ENCODE measurements at regions not wholly inside any gene's neighbourhood (a gene's known extent, or its start where the extent isn't known, plus 50 kb on each side); places are given as distances from the start of the nearest gene placed in this dataset.

GRCh38 chr13:105159841-105160240, 1375.6 kb downstream of the EFNB2 start:
- H3K4me3 ChIP-seq: no peak overlapping the region
- no peaks in the 10 kb centered on the region for H3K4me1 ChIP-seq
- H3K9me3 ChIP-seq: no peaks in the 10 kb centered on the region
- DNase-seq: no peak
- 80 to 87% methylated on average over 1 of the region's 1 CpG for WGBS, 2 donors
- no peak overlapping the region for H3K27ac ChIP-seq
- TF ChIP-seq POLR2A (IDR thresholded peaks at IDR 0.05) (no peak), CTCF (IDR thresholded peaks at IDR 0.05) (no peak)
- no peaks in the 10 kb centered on the region for H3K36me3 ChIP-seq (ENCODE audit: low read depth, missing control alignments)
- intact Hi-C loops (cut with DNase I; ENCODE audit: low total_unique reads): no loop called here
- H3K27me3 ChIP-seq: no peaks in the 10 kb centered on the region

DNA sequence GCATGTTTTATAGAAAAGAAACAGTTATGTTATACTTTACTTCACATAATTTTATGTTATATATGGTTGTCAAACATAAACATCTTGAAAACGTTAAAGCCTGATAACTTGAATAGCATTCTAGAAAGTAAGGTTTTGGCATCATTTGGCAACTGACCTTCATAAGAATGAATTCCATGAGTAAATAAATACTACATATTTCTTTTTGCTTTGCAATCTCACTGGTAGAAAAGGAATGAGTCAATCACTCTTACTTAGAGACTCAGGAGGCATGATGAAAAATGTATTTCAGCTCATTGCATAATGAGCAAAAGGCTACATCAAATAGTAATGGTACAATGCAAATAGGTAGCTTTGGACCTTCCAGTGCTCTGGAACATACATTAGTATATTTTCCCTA, 1381.9 kb downstream of the EFNB2 start:
- DNase-seq: no peak
- Histone ChIP-seq H3K27me3 (no peaks in the 10 kb centered on the region), H3K27ac (no peak overlapping the region), H3K4me1 (no peaks in the 10 kb centered on the region), H3K9me3 (no peaks in the 10 kb centered on the region), H3K36me3 (ENCODE audit: low read depth, missing control alignments) (no peaks in the 10 kb centered on the region), H3K4me3 (no peak overlapping the region)
- no peak for TF ChIP-seq CTCF (IDR thresholded peaks at IDR 0.05)
- no peak for TF ChIP-seq POLR2A (IDR thresholded peaks at IDR 0.05)
- intact Hi-C loops (cut with DNase I; ENCODE audit: low total_unique reads): no loop called here
- WGBS, 2 donors: 48 to 67% methylated on average over 1 of the region's 1 CpG

- H3K36me3 ChIP-seq (ENCODE audit: low read depth, missing control alignments): no peaks in the 10 kb centered on the region
- no peak for DNase-seq
- H3K4me1 ChIP-seq: no peaks in the 10 kb centered on the region
- H3K9me3 ChIP-seq: no peaks in the 10 kb centered on the region
- H3K4me3 ChIP-seq: no peak overlapping the region
- H3K27ac ChIP-seq: no peak overlapping the region
- intact Hi-C loops (cut with DNase I; ENCODE audit: low total_unique reads): no loop called here
- WGBS, 2 donors: 87 to 94% methylated on average over 3 of the region's 3 CpGs
- H3K27me3 ChIP-seq: no peaks in the 10 kb centered on the region
- no peak for TF ChIP-seq POLR2A (IDR thresholded peaks at IDR 0.05)
- no peak for TF ChIP-seq CTCF (IDR thresholded peaks at IDR 0.05)
Observed at GRCh38 chr13:105151639-105152038, 1383.8 kb downstream of the EFNB2 start.

GRCh38 chr13:105147461-105147860, 1388.0 kb downstream of the EFNB2 start:
- Histone ChIP-seq H3K9me3 (no peaks in the 10 kb centered on the region), H3K27me3 (no peaks in the 10 kb centered on the region), H3K27ac (no peak overlapping the region), H3K4me1 (no peaks in the 10 kb centered on the region), H3K4me3 (no peak overlapping the region), H3K36me3 (ENCODE audit: low read depth, missing control alignments) (no peaks in the 10 kb centered on the region)
- intact Hi-C loops (cut with DNase I; ENCODE audit: low total_unique reads): no loop called here
- TF ChIP-seq POLR2A (IDR thresholded peaks at IDR 0.05) (no peak), CTCF (IDR thresholded peaks at IDR 0.05) (no peak)
- DNase-seq: no peak
- WGBS, 2 donors: 81 to 88% methylated on average over 4 of the region's 4 CpGs

DNA sequence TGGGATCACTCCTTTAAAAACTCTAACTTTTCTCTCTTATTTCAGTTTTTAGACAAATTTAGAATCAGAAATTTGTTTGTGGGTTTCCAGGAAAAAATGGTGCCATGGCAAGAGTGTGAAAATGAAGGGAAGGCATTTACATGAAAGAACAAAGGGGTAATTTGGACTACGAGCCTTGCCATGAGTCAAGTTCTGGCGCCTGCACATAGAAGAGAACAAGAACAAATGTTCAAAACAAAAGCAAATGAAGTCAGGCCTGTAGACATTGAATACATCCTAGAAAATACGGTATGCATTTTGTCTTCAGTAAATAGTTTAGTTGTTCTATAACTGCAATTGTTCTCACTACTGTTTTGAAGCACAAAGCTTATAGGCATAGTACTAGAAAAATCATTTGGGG, 1390.5 kb downstream of the EFNB2 start:
- 92 to 93% methylated on average over 3 of the region's 3 CpGs for WGBS, 2 donors
- TF ChIP-seq CTCF (IDR thresholded peaks at IDR 0.05): no peak
- TF ChIP-seq POLR2A (IDR thresholded peaks at IDR 0.05): no peak
- no peak for DNase-seq
- Histone ChIP-seq H3K4me3 (no peak overlapping the region), H3K27ac (no peak overlapping the region), H3K36me3 (ENCODE audit: low read depth, missing control alignments) (no peaks in the 10 kb centered on the region), H3K9me3 (no peaks in the 10 kb centered on the region), H3K4me1 (no peaks in the 10 kb centered on the region), H3K27me3 (no peaks in the 10 kb centered on the region)
- intact Hi-C loops (cut with DNase I; ENCODE audit: low total_unique reads): no loop called here
